K562 (cell line): ENCODE measurements at regions not wholly inside any gene's neighbourhood (a gene's known extent, or its start where the extent isn't known, plus 50 kb on each side); places are given as distances from the start of the nearest gene placed in this dataset.

ENCODE experiments used
- ATAC-seq: fragments of 200-7000 bp; cut with Tn5 transposase; 3 replicates; pipeline ENCODE4 v1.9.1; 2020; ENCODE audit warnings: moderate library complexity
- BruUV-seq: library from RNA; stranded (reverse); fragments of 400-500 nt; replicated peaks from 2 replicates; lab custom pipeline; 2021; lab: Mats Ljungman, UMichigan
- CTCF ChIA-PET: fragments of 300-600 bp; formaldehyde crosslinking; extraction: SDS; loops from one replicate; lab custom pipeline; 2021; ENCODE audit warnings: low intra/inter-chr PET ratio; lab: Yijun Ruan, JAX
- POLR2A ChIA-PET: fragments of 300-600, 350-650 bp; sonication (Branson Sonifier 250); formaldehyde crosslinking; extraction: SDS; loops from one replicate; lab custom pipeline; 2021; ENCODE audit warnings: antibody characterized with exemption, inconsistent platforms; lab: Yijun Ruan, JAX
- DNase-seq, 4 experiments: peaks; one replicate each; pipeline versions ENCODE4 v3.0.0 to v3.0.0-alpha.2; 2011 to 2018; ENCODE audit warnings: low spot score in 3 of 4, mixed read lengths in 3 of 4; ENCODE audit errors: extremely low read depth in 1 of 4
- FAIRE-seq: peaks from 2 replicates; lab custom pipeline; 2011; peaks lifted over from hg19 to GRCh38; lab: Jason Lieb, UNC
- H2AFZ ChIP-seq: 2 replicates; pipeline ENCODE4 v1.6.0; 2011; ENCODE audit warnings: low read depth, low read length, control low read depth, inconsistent platforms
- H3K27ac ChIP-seq: fragments of 200-600 bp; 3 replicates; pipeline ENCODE4 v1.8.0; 2011; ENCODE audit warnings: low read depth, mild to moderate bottlenecking, control low read depth, inconsistent platforms, low read length, moderate library complexity, mixed read lengths; ENCODE audit errors: extremely low read depth
- H3K27me3 ChIP-seq, 2 experiments: fragments of 300-600 bp in 1 of 2; 2 replicates in 1 of 2; 3 replicates in 1 of 2; pipeline versions ENCODE4 v1.6.0 to v1.8.0; 2011; ENCODE audit warnings: inconsistent platforms in 2 of 2, low read length in 2 of 2, mild to moderate bottlenecking in 1 of 2, mixed read lengths in 1 of 2, moderate library complexity in 1 of 2; ENCODE audit not compliant: control insufficient read depth in 2 of 2, insufficient read depth in 2 of 2
- H3K36me3 ChIP-seq: fragments of 300-600 bp; 3 replicates; pipeline ENCODE4 v1.8.0; 2011; ENCODE audit warnings: mild to moderate bottlenecking, low read length, inconsistent platforms; ENCODE audit not compliant: control insufficient read depth, insufficient read depth
- H3K4me1 ChIP-seq, 2 experiments: fragments of 200-600 bp in 1 of 2; replicated peaks in 1 of 2; 2 replicates in 1 of 2; 3 replicates in 1 of 2; pipeline versions ENCODE4 v1.5.1 to v1.8.0; 2011; ENCODE audit warnings: inconsistent platforms in 2 of 2, low read length in 2 of 2, mild to moderate bottlenecking in 1 of 2, mixed read lengths in 1 of 2, moderate library complexity in 1 of 2; ENCODE audit not compliant: control insufficient read depth in 2 of 2, insufficient read depth in 2 of 2
- H3K4me2 ChIP-seq: 2 replicates; pipeline ENCODE4 v1.6.1; 2011; ENCODE audit warnings: low read length, control low read depth, inconsistent platforms, mixed read lengths; ENCODE audit not compliant: insufficient read depth
- H3K4me3 ChIP-seq: fragments of 200-600 bp; sonication (generic), shearing (Covaris generic); 2 replicates; pipeline ENCODE4 v1.5.1; 2016; ENCODE audit warnings: control low read depth, inconsistent platforms
- H3K79me2 ChIP-seq: fragments of 200-600 bp; 3 replicates; pipeline ENCODE4 v1.8.0; 2011; ENCODE audit warnings: low read length, inconsistent platforms; ENCODE audit not compliant: control insufficient read depth, insufficient read depth
- H3K9ac ChIP-seq, 2 experiments: 2 replicates each; pipeline versions ENCODE4 v1.6.0 to v1.6.1; 2011; ENCODE audit warnings: low read depth in 2 of 2, low read length in 2 of 2, control low read depth in 1 of 2, inconsistent platforms in 1 of 2, mild to moderate bottlenecking in 1 of 2, mixed read lengths in 1 of 2; ENCODE audit not compliant: insufficient read depth in 1 of 2
- H3K9me1 ChIP-seq: one replicate; pipeline ENCODE4 v1.6.0; 2011; ENCODE audit warnings: inconsistent platforms, mild to moderate bottlenecking, low read length, moderate library complexity; ENCODE audit not compliant: control insufficient read depth, insufficient read depth
- H3K9me3 ChIP-seq: replicated peaks from 2 replicates; pipeline ENCODE4 v1.5.1; 2011; ENCODE audit warnings: low read depth, low read length, inconsistent platforms; ENCODE audit not compliant: control insufficient read depth, insufficient read depth
- H4K20me1 ChIP-seq: replicated peaks from 2 replicates; pipeline ENCODE4 v1.6.1; 2011; ENCODE audit warnings: low read length, inconsistent platforms, mixed read lengths; ENCODE audit not compliant: control insufficient read depth, insufficient read depth
- DNMT1 ChIP-seq: fragments of 450-650 bp; IDR thresholded peaks from 2 replicates; pipeline ENCODE4 v1.6.1; 2016; ENCODE audit warnings: antibody characterized with exemption, mild to moderate bottlenecking
- E2F8 ChIP-seq: fragments of 450-650 bp; IDR thresholded peaks from 2 replicates; pipeline ENCODE4 v1.7.1; 2018; ENCODE audit warnings: mild to moderate bottlenecking, low read depth; ENCODE audit not compliant: partially characterized antibody
- HDAC6 ChIP-seq: IDR thresholded peaks from 2 replicates; pipeline ENCODE4 v1.6.1; 2012; ENCODE audit warnings: low read depth, mild to moderate bottlenecking, control low read depth, inconsistent platforms, low read length, moderate library complexity
- KHSRP ChIP-seq: fragments of 450-650 bp; IDR thresholded peaks from 2 replicates; pipeline ENCODE4 v1.6.1; 2017
- MIER1 ChIP-seq: fragments of 450-650 bp; IDR thresholded peaks from 2 replicates; pipeline ENCODE4 v1.6.1; 2016; ENCODE audit warnings: antibody characterized with exemption, mild to moderate bottlenecking, low read depth
- NFIX ChIP-seq: fragments of 250-450 bp; sonication (Bioruptor Pico); IDR thresholded peaks from 2 replicates; pipeline ENCODE4 v1.4.0; 2020; ENCODE audit warnings: low read depth, mild to moderate bottlenecking, moderate library complexity
- PURB ChIP-seq: sonication (generic); formaldehyde crosslinking; IDR thresholded peaks from 2 replicates; pipeline ENCODE4 v1.9.0; 2021; ENCODE audit warnings: low read depth, mild to moderate bottlenecking, missing genetic modification reagents
- SAFB2 ChIP-seq: fragments of 200-400 bp; formaldehyde crosslinking; IDR thresholded peaks from 2 replicates; pipeline ENCODE4 v1.6.1; 2018; ENCODE audit warnings: borderline replicate concordance, low read length, low read depth, moderate library complexity; ENCODE audit not compliant: severe bottlenecking
- SLC30A9 ChIP-seq: fragments of 250-450 bp; sonication (Bioruptor Pico); IDR thresholded peaks from 2 replicates; pipeline ENCODE4 v1.8.0; 2022; ENCODE audit warnings: mild to moderate bottlenecking, moderate library complexity
- STAT5B ChIP-seq: fragments of 250-450 bp; sonication (Bioruptor Pico); IDR thresholded peaks from 2 replicates; pipeline ENCODE4 v1.8.0; 2021; ENCODE audit warnings: mild to moderate bottlenecking, inconsistent platforms
- TCF7L2 ChIP-seq: fragments of 150-350 bp; IDR thresholded peaks from 2 replicates; pipeline ENCODE4 v1.6.1; 2016; ENCODE audit warnings: low read depth, mild to moderate bottlenecking, low read length, moderate library complexity
- ZNF696 ChIP-seq: fragments of 250-450 bp; sonication (Bioruptor Pico); conservative IDR thresholded peaks from 2 replicates; pipeline ENCODE4 v1.4.0; 2020; ENCODE audit warnings: mild to moderate bottlenecking, moderate library complexity
- WGBS: fragments of 100-300 bp; shearing (Covaris generic); methylation state at CpG from one replicate; pipeline ENCODE4 v1.1.6; 2016; ENCODE audit warnings: low coverage, mixed read lengths; ENCODE audit not compliant: insufficient coverage; ENCODE audit errors: missing lambda C conversion rate; 5-methylcytosine and 5-hydroxymethylcytosine counted together
- in situ Hi-C: fragments of 300-500 bp; cut with MboI; formaldehyde crosslinking; loops from 4 replicates; pipeline ENCODE4 v1.15.0; 2018; ENCODE audit warnings: inconsistent platforms, mixed read lengths
- intact Hi-C: fragments of 100-400 bp; cut with micrococcal nuclease; formaldehyde crosslinking; loops from 2 replicates; pipeline ENCODE4 v1.14.2; 2022
- TF ChIP-seq, protein P1 (sequence below): fragments of 250-450 bp; sonication (Bioruptor Pico); IDR thresholded peaks from 2 replicates; pipeline ENCODE4 v1.8.0; 2022; ENCODE audit warnings: moderate library complexity, mild to moderate bottlenecking, inconsistent platforms

- TF ChIP-seq SAFB2 (no peak), NFIX (CRISPR knock-in tag) (no peak), HDAC6 (no peak), E2F8 (no peak), MIER1 (no peak), SLC30A9 (no peak), STAT5B (CRISPR knock-in tag) (no peak), ZNF696 (CRISPR knock-in tag) (no peak), TCF7L2 (no peak), DNMT1 (no peak), PURB (CRISPR knock-in tag) (no peak), KHSRP (no peak)
- TF ChIP-seq, protein P1, sequence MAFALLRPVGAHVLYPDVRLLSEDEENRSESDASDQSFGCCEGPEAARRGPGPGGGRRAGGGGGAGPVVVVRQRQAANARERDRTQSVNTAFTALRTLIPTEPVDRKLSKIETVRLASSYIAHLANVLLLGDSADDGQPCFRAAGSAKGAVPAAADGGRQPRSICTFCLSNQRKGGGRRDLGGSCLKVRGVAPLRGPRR (CRISPR knock-in tag): no peak
- intact Hi-C loops: no loop called here
- no TSS peak for BruUV-seq
- POLR2A ChIA-PET: no interaction called here
- no peaks in the 10 kb centered on the region for H3K36me3 ChIP-seq
- H2AFZ ChIP-seq: no peak overlapping the region
- 7% methylated on average over 4 of the region's 4 CpGs for WGBS
- in situ Hi-C loops: no loop called here
- no peaks in the 10 kb centered on the region for H3K79me2 ChIP-seq
- no peak overlapping the region for H3K27ac ChIP-seq
- no peak for DNase-seq
- no peak for ATAC-seq
- no peaks in the 10 kb centered on the region for H3K9me1 ChIP-seq
- no peaks in the 10 kb centered on the region for H4K20me1 ChIP-seq
- no peak overlapping the region for H3K4me2 ChIP-seq
- H3K9me3 ChIP-seq: no peaks in the 10 kb centered on the region
- FAIRE-seq: no peak
- no peaks in the 10 kb centered on the region; a peak in 1 of 5 replicates for H3K4me1 ChIP-seq
- H3K4me3 ChIP-seq: no peak overlapping the region
- H3K27me3 ChIP-seq: no peaks in the 10 kb centered on the region
- CTCF ChIA-PET: no interaction called here
- no peak overlapping the region for H3K9ac ChIP-seq
Observed at GRCh38 chr4:18167831-18168230, 146.3 kb upstream of the LCORL start.
